ENCODE measurements at regions not wholly inside any gene's neighbourhood (a gene's known extent, or its start where the extent isn't known, plus 50 kb on each side); places are given as distances from the start of the nearest gene placed in this dataset.

DNA sequence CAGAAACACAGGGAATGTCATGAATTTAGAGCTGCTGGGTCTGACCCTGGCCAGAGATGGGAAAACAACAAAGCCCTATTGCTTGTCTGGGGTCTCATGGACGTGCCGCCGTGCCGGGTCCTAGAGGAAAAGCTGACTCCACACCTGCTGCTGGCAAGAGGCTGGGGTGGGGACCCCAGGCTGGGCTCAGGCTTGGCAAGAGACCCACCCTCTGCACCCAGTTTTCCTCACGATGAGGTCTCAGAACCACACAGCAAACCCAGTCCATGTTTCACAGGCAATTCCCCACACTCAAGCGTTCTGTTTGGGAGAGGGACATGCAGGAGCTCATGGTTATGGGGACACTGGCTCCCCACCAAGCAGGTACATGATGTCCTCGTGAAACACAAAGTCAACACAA, 367.3 kb upstream of the SALL3 start:
- H3K27me3 ChIP-seq (ENCODE audit: control insufficient read depth in 1 of 2, insufficient read depth in 2 of 2, low read length in 2 of 2), result peaks cover 0 to 8% of the 10 kb centered on the region in 2 experiments; a peak in 2 of 5 replicates
- TF ChIP-seq HES4 (CRISPR knock-in tag; IDR thresholded peaks at IDR 0.05; ENCODE audit: borderline replicate concordance) (no peak), CHD2 (IDR thresholded peaks at IDR 0.05; ENCODE audit: low read depth, low read length) (no peak), SIX1 (CRISPR knock-in tag; IDR thresholded peaks at IDR 0.05; ENCODE audit: borderline replicate concordance) (no peak), PAX8 (CRISPR knock-in tag; IDR thresholded peaks at IDR 0.05; ENCODE audit: borderline replicate concordance) (no peak), HNRNPLL (IDR thresholded peaks at IDR 0.05; ENCODE audit: low read depth, low read length, poor library complexity, severe bottlenecking) (no peak), AKAP8 (CRISPR knock-in tag; IDR thresholded peaks at IDR 0.05) (no peak), MED13 (CRISPR knock-in tag; IDR thresholded peaks at IDR 0.05) (no peak), ZSCAN30 (CRISPR knock-in tag; IDR thresholded peaks at IDR 0.05) (no peak), ZHX1 (CRISPR knock-in tag; IDR thresholded peaks at IDR 0.05; ENCODE audit: low read depth) (no peak), ZNF274 (CRISPR knock-in tag; IDR thresholded peaks at IDR 0.05) (no peak), ZNF180 (CRISPR knock-in tag; IDR thresholded peaks at IDR 0.05; ENCODE audit: borderline replicate concordance, low read depth) (no peak), SMARCC2 (IDR thresholded peaks at IDR 0.05) (no peak), HMG20A (CRISPR knock-in tag; IDR thresholded peaks at IDR 0.05; ENCODE audit: borderline replicate concordance) (no peak), FOXO1 (CRISPR knock-in tag; IDR thresholded peaks at IDR 0.05) (no peak), BCL6 (CRISPR knock-in tag; IDR thresholded peaks at IDR 0.05) (no peak), ADNP (CRISPR knock-in tag; IDR thresholded peaks at IDR 0.05) (no peak), PATZ1 (CRISPR knock-in tag; IDR thresholded peaks at IDR 0.05) (no peak), ZFP36L2 (CRISPR knock-in tag; IDR thresholded peaks at IDR 0.05) (no peak)
- TF ChIP-seq, protein P1, sequence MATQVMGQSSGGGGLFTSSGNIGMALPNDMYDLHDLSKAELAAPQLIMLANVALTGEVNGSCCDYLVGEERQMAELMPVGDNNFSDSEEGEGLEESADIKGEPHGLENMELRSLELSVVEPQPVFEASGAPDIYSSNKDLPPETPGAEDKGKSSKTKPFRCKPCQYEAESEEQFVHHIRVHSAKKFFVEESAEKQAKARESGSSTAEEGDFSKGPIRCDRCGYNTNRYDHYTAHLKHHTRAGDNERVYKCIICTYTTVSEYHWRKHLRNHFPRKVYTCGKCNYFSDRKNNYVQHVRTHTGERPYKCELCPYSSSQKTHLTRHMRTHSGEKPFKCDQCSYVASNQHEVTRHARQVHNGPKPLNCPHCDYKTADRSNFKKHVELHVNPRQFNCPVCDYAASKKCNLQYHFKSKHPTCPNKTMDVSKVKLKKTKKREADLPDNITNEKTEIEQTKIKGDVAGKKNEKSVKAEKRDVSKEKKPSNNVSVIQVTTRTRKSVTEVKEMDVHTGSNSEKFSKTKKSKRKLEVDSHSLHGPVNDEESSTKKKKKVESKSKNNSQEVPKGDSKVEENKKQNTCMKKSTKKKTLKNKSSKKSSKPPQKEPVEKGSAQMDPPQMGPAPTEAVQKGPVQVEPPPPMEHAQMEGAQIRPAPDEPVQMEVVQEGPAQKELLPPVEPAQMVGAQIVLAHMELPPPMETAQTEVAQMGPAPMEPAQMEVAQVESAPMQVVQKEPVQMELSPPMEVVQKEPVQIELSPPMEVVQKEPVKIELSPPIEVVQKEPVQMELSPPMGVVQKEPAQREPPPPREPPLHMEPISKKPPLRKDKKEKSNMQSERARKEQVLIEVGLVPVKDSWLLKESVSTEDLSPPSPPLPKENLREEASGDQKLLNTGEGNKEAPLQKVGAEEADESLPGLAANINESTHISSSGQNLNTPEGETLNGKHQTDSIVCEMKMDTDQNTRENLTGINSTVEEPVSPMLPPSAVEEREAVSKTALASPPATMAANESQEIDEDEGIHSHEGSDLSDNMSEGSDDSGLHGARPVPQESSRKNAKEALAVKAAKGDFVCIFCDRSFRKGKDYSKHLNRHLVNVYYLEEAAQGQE (IDR thresholded peaks at IDR 0.05; ENCODE audit: borderline replicate concordance in 1 of 2, low read depth in 1 of 2, low read length in 2 of 2), result no peak
- CTCF ChIA-PET (ENCODE audit: low intra/inter-chr PET ratio, low total read pairs), result no interaction called here
- no peaks in the 10 kb centered on the region for H3K79me2 ChIP-seq (ENCODE audit: insufficient read depth, low read length)
- 20% methylated on average over 1 of the region's 7 CpGs for WGBS (ENCODE audit: low lambda C conversion rate)
- in situ Hi-C loops (cut with HindIII; ENCODE audit: extremely low pct_ligation_motif_present, low pct_unique_long_range_greater_than_20kb) (no loop called here), intact Hi-C loops (cut with micrococcal nuclease; ENCODE audit: unreplicated experiment) (no loop called here)
- no peak overlapping the region for H3K27ac ChIP-seq (ENCODE audit: extremely low read length, insufficient read depth, low read length)
- no peak overlapping the region for H3K4me2 ChIP-seq (ENCODE audit: low read depth, low read length)
- no peak overlapping the region for H2AFZ ChIP-seq (ENCODE audit: low read length)
- DNase-seq (ENCODE audit: low spot score) (no peak), FAIRE-seq (no peak), ATAC-seq (no peak)
- no peaks in the 10 kb centered on the region for H4K20me1 ChIP-seq (ENCODE audit: insufficient read depth, low read length)
- no peak overlapping the region for H3K9ac ChIP-seq (ENCODE audit: insufficient read depth, low read depth, low read length)
- BruUV-seq (replicated peaks), result no TSS peak
- no peaks in the 10 kb centered on the region for H3K9me3 ChIP-seq (ENCODE audit: low read length)
- H3K36me3 ChIP-seq (replicated peaks in 1 of 2; ENCODE audit: control insufficient read depth in 1 of 2, insufficient read depth in 2 of 2, low read length in 2 of 2), result no peaks in the 10 kb centered on the region
- POLR2A ChIA-PET, result no interaction called here
- H3K4me3 ChIP-seq (replicated peaks in 1 of 3; ENCODE audit: insufficient read depth in 1 of 3, low read depth in 2 of 3, low read length in 3 of 3), result no peak overlapping the region
- H3K4me1 ChIP-seq (ENCODE audit: insufficient read depth, low read length), result no peaks in the 10 kb centered on the region

Measured in HepG2 (cell line).